D721Med (cell line): ENCODE measurements at regions not wholly inside any gene's neighbourhood (a gene's known extent, or its start where the extent isn't known, plus 50 kb on each side); places are given as distances from the start of the nearest gene placed in this dataset.

ENCODE experiments used
- DNase-seq: peaks from one replicate; pipeline ENCODE4 v3.0.0; 2011; ENCODE audit warnings: low spot score; ENCODE audit not compliant: insufficient read length
- FAIRE-seq: peaks from 2 replicates; lab custom pipeline; 2011; peaks lifted over from hg19 to GRCh38; lab: Jason Lieb, UNC
- CTCF ChIP-seq: IDR thresholded peaks from 2 replicates; pipeline ENCODE4 v1.5.1; 2012; ENCODE audit warnings: mild to moderate bottlenecking, control low read depth; ENCODE audit not compliant: insufficient read depth; ENCODE audit errors: missing control alignments

GRCh38 chr1:58898739-58899586 lies 115.1 kb upstream of the JUN start:
- FAIRE-seq (no peak), DNase-seq (no peak)
- TF ChIP-seq CTCF: no peak

- no peak for DNase-seq
- TF ChIP-seq CTCF: no peak
- no peak for FAIRE-seq
These were observed 115.9 kb upstream of the JUN start for GRCh38 chr1:58899587-58900271.

- FAIRE-seq: no peak
- TF ChIP-seq CTCF: no peak
- no peak for DNase-seq
These were observed 116.5 kb upstream of the JUN start for GRCh38 chr1:58900396-58900795.

- DNase-seq: no peak
These were observed 117.2 kb upstream of the JUN start for GRCh38 chr1:58901008-58901407.

GRCh38 chr1:58902830-58903513 lies 119.1 kb upstream of the JUN start:
- DNase-seq (no peak), FAIRE-seq (no peak)
- no peak for TF ChIP-seq CTCF

More at GRCh38 chr1:58901008-58901407, 117.2 kb upstream of the JUN start:
- no peak for FAIRE-seq
- TF ChIP-seq CTCF: no peak

GRCh38 chr1:58903514-58904298 lies 119.9 kb upstream of the JUN start:
- no peak for TF ChIP-seq CTCF
- FAIRE-seq (no peak), DNase-seq (no peak)
